ENCODE measurements at regions not wholly inside any gene's neighbourhood (a gene's known extent, or its start where the extent isn't known, plus 50 kb on each side); places are given as distances from the start of the nearest gene placed in this dataset.

- TF ChIP-seq, protein P1, sequence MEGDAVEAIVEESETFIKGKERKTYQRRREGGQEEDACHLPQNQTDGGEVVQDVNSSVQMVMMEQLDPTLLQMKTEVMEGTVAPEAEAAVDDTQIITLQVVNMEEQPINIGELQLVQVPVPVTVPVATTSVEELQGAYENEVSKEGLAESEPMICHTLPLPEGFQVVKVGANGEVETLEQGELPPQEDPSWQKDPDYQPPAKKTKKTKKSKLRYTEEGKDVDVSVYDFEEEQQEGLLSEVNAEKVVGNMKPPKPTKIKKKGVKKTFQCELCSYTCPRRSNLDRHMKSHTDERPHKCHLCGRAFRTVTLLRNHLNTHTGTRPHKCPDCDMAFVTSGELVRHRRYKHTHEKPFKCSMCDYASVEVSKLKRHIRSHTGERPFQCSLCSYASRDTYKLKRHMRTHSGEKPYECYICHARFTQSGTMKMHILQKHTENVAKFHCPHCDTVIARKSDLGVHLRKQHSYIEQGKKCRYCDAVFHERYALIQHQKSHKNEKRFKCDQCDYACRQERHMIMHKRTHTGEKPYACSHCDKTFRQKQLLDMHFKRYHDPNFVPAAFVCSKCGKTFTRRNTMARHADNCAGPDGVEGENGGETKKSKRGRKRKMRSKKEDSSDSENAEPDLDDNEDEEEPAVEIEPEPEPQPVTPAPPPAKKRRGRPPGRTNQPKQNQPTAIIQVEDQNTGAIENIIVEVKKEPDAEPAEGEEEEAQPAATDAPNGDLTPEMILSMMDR (conservative IDR thresholded peaks at IDR 0.05; ENCODE audit: low read depth in 2 of 2): no peak
- no peak for TF ChIP-seq EZH2phosphoT487 (IDR thresholded peaks at IDR 0.05; ENCODE audit: unreplicated experiment)
- TF ChIP-seq, protein P2, sequence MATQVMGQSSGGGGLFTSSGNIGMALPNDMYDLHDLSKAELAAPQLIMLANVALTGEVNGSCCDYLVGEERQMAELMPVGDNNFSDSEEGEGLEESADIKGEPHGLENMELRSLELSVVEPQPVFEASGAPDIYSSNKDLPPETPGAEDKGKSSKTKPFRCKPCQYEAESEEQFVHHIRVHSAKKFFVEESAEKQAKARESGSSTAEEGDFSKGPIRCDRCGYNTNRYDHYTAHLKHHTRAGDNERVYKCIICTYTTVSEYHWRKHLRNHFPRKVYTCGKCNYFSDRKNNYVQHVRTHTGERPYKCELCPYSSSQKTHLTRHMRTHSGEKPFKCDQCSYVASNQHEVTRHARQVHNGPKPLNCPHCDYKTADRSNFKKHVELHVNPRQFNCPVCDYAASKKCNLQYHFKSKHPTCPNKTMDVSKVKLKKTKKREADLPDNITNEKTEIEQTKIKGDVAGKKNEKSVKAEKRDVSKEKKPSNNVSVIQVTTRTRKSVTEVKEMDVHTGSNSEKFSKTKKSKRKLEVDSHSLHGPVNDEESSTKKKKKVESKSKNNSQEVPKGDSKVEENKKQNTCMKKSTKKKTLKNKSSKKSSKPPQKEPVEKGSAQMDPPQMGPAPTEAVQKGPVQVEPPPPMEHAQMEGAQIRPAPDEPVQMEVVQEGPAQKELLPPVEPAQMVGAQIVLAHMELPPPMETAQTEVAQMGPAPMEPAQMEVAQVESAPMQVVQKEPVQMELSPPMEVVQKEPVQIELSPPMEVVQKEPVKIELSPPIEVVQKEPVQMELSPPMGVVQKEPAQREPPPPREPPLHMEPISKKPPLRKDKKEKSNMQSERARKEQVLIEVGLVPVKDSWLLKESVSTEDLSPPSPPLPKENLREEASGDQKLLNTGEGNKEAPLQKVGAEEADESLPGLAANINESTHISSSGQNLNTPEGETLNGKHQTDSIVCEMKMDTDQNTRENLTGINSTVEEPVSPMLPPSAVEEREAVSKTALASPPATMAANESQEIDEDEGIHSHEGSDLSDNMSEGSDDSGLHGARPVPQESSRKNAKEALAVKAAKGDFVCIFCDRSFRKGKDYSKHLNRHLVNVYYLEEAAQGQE (IDR thresholded peaks at IDR 0.05; ENCODE audit: unreplicated experiment): no peak
- TF ChIP-seq ETS1 (IDR thresholded peaks at IDR 0.05): no peak
- TF ChIP-seq NANOG (IDR thresholded peaks at IDR 0.05; ENCODE audit: borderline replicate concordance): no peak
- no peak for TF ChIP-seq POLR2AphosphoS5 (IDR thresholded peaks at IDR 0.05; ENCODE audit: low read depth)
- no peak for TF ChIP-seq JUNB (IDR thresholded peaks at IDR 0.05; ENCODE audit: unreplicated experiment)
Measured at GRCh38 chr5:102613661-102614060, 114.9 kb upstream of the SLCO6A1 start (continued).

GRCh38 chr5:102617191-102618187 is 118.7 kb upstream of the SLCO6A1 start:
- H3F3A ChIP-seq (replicated peaks; ENCODE audit: low read depth): no peaks in the 10 kb centered on the region
- Mint-ChIP-seq H3K27ac (no peak overlapping the region), H3K9me3 (no peaks in the 10 kb centered on the region), H3K4me3 (no peak overlapping the region), H3K4me1 (no peaks in the 10 kb centered on the region), H3K27me3 (ENCODE audit: insufficient read depth, low read depth, poor library complexity) (peaks cover 3% of the 10 kb centered on the region), H3K36me3 (ENCODE audit: low read depth) (no peaks in the 10 kb centered on the region)
- H3K4me3 ChIP-seq: no peak overlapping the region
- no peaks in the 10 kb centered on the region for H3K27me3 ChIP-seq (ENCODE audit: insufficient read depth)
- H2AFZ ChIP-seq: no peak overlapping the region
- H3K27ac ChIP-seq (ENCODE audit: low read depth): no peak overlapping the region
- H3K9me2 ChIP-seq (ENCODE audit: insufficient read depth): no peaks in the 10 kb centered on the region
- no peaks in the 10 kb centered on the region for H3K4me1 ChIP-seq (ENCODE audit: insufficient read depth)
- no peak for ATAC-seq
- no peaks in the 10 kb centered on the region for H3K79me2 ChIP-seq (replicated peaks; ENCODE audit: insufficient read depth)
- no peak for DNase-seq (ENCODE audit: low spot score)
- no peaks in the 10 kb centered on the region for H4K20me1 ChIP-seq (replicated peaks; ENCODE audit: insufficient read depth)
- H3K4me2 ChIP-seq: no peak overlapping the region
- no peaks in the 10 kb centered on the region for H3K36me3 ChIP-seq (ENCODE audit: insufficient read depth)
- TF ChIP-seq STAT1 (IDR thresholded peaks at IDR 0.05; ENCODE audit: unreplicated experiment): no peak
- TF ChIP-seq, protein P1 (conservative IDR thresholded peaks at IDR 0.05; ENCODE audit: low read depth in 2 of 2): no peak
- TF ChIP-seq ETS1 (IDR thresholded peaks at IDR 0.05): no peak
- no peak for TF ChIP-seq NANOG (IDR thresholded peaks at IDR 0.05; ENCODE audit: borderline replicate concordance)
- TF ChIP-seq, protein P2 (IDR thresholded peaks at IDR 0.05; ENCODE audit: unreplicated experiment): no peak
